K562 (cell line): ENCODE measurements at regions not wholly inside any gene's neighbourhood (a gene's known extent, or its start where the extent isn't known, plus 50 kb on each side); places are given as distances from the start of the nearest gene placed in this dataset.

ENCODE experiments used
- CREM ChIP-seq: IDR thresholded peaks from 2 replicates; pipeline ENCODE4 v1.6.1; 2014; ENCODE audit warnings: antibody characterized with exemption, low read depth
- EGR1 ChIP-seq: fragments of 450-650 bp; conservative IDR thresholded peaks from 2 replicates; pipeline ENCODE4 v1.6.1; 2017; ENCODE audit warnings: mild to moderate bottlenecking
- HDAC2 ChIP-seq: fragments of 450-650 bp; IDR thresholded peaks from 2 replicates; pipeline ENCODE4 v1.6.1; 2016; ENCODE audit warnings: mild to moderate bottlenecking
- TF ChIP-seq, protein P1 (sequence below): sonication (generic); formaldehyde crosslinking; IDR thresholded peaks from 2 replicates; pipeline ENCODE4 v1.8.1; 2022; ENCODE audit warnings: missing genetic modification reagents

DNA sequence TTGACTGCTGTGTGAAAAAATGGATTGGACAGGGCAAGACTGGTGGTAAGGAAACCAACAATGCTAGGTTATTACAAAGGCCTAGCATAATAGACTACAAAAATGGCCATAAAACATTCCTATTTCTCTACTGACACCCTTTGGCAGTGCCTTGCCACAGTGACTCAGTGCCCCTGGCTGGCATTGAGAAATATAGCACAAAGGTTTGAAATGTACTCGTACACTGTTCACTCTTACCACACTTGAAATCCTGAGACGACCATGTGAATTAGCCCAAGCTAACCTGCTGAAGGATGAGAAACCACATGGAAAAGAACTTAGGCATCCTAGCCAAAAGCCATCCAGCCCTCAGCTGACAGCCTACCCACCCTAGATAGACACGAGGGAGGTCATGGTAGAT lies 149.8 kb upstream of the PALMD start:
- no peak for TF ChIP-seq HDAC2
- TF ChIP-seq EGR1 = no peak
- TF ChIP-seq CREM = no peak
- TF ChIP-seq, protein P1, sequence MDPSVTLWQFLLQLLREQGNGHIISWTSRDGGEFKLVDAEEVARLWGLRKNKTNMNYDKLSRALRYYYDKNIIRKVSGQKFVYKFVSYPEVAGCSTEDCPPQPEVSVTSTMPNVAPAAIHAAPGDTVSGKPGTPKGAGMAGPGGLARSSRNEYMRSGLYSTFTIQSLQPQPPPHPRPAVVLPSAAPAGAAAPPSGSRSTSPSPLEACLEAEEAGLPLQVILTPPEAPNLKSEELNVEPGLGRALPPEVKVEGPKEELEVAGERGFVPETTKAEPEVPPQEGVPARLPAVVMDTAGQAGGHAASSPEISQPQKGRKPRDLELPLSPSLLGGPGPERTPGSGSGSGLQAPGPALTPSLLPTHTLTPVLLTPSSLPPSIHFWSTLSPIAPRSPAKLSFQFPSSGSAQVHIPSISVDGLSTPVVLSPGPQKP (CRISPR knock-in tag) = no peak
